Islet of Langerhans (tissue), 1 donor: ENCODE measurements at regions not wholly inside any gene's neighbourhood (a gene's known extent, or its start where the extent isn't known, plus 50 kb on each side); places are given as distances from the start of the nearest gene placed in this dataset.

Experiments
- FAIRE-seq: peaks from one replicate; lab custom pipeline; 2011; peaks lifted over from hg19 to GRCh38; lab: Jason Lieb, UNC

GRCh38 chr12:43095669-43096280 is 456.2 kb downstream of the ADAMTS20 start:
- no peak for FAIRE-seq

- no peak for FAIRE-seq
These were observed 457.0 kb downstream of the ADAMTS20 start for GRCh38 chr12:43094886-43095575.

- no peak for FAIRE-seq
These were observed 461.0 kb downstream of the ADAMTS20 start for GRCh38 chr12:43090981-43091380.

GRCh38 chr12:43087195-43088091 is 464.6 kb downstream of the ADAMTS20 start:
- no peak for FAIRE-seq

GRCh38 chr12:43079476-43079875 is 472.5 kb downstream of the ADAMTS20 start:
- FAIRE-seq = no peak

GRCh38 chr12:43078976-43079375 is 473.0 kb downstream of the ADAMTS20 start:
- no peak for FAIRE-seq

- FAIRE-seq = no peak
These were observed 479.6 kb downstream of the ADAMTS20 start for GRCh38 chr12:43072431-43072830.

- no peak for FAIRE-seq
These were observed 480.2 kb upstream of the PRICKLE1 start for GRCh38 chr12:43069768-43070221.

- no peak for FAIRE-seq
These were observed 476.9 kb upstream of the PRICKLE1 start for GRCh38 chr12:43066471-43066870.

- no peak for FAIRE-seq
These were observed 474.1 kb upstream of the PRICKLE1 start for GRCh38 chr12:43063650-43064049.

GRCh38 chr12:43062201-43062895 is 472.8 kb upstream of the PRICKLE1 start:
- no peak for FAIRE-seq

- FAIRE-seq = no peak
These were observed 471.2 kb upstream of the PRICKLE1 start for GRCh38 chr12:43060742-43061141.

- no peak for FAIRE-seq
These were observed 469.1 kb upstream of the PRICKLE1 start for GRCh38 chr12:43058616-43059015.

- FAIRE-seq = peak; percentile 41
These were observed 468.0 kb upstream of the PRICKLE1 start for GRCh38 chr12:43057566-43057965.

- no peak for FAIRE-seq
These were observed 464.5 kb upstream of the PRICKLE1 start for GRCh38 chr12:43054085-43054484.

GRCh38 chr12:43052441-43052840 is 462.9 kb upstream of the PRICKLE1 start:
- no peak for FAIRE-seq

- FAIRE-seq = no peak
These were observed 454.7 kb upstream of the PRICKLE1 start for GRCh38 chr12:43044241-43044640.

GRCh38 chr12:43038991-43039390 is 449.4 kb upstream of the PRICKLE1 start:
- FAIRE-seq = no peak

- no peak for FAIRE-seq
These were observed 440.4 kb upstream of the PRICKLE1 start for GRCh38 chr12:43029971-43030370.

GRCh38 chr12:43028826-43029225 is 439.3 kb upstream of the PRICKLE1 start:
- no peak for FAIRE-seq

GRCh38 chr12:43022838-43023237 is 433.3 kb upstream of the PRICKLE1 start:
- no peak for FAIRE-seq

GRCh38 chr12:43015090-43015737 is 425.7 kb upstream of the PRICKLE1 start:
- FAIRE-seq = no peak
